ENCODE measurements at regions not wholly inside any gene's neighbourhood (a gene's known extent, or its start where the extent isn't known, plus 50 kb on each side); places are given as distances from the start of the nearest gene placed in this dataset.
A peak's percentile ranks its signal among the peaks of the same experiment; 100 is the strongest.

- H3K4me3 ChIP-seq (ENCODE audit: low read depth, low read length): no peak overlapping the region
- no peak for DNase-seq (ENCODE audit: low read depth in 4 of 6, low spot score in 6 of 6)
- WGBS (ENCODE audit: insufficient coverage): 94% methylated on average over 13 of the region's 16 CpGs
- no peaks in the 10 kb centered on the region for H3K27me3 ChIP-seq (ENCODE audit: control insufficient read depth, insufficient read depth, low read length)
- H3K27ac ChIP-seq (ENCODE audit: low read depth, low read length): no peak overlapping the region
- no peaks in the 10 kb centered on the region for H3K9me3 ChIP-seq (ENCODE audit: control insufficient read depth, insufficient read depth, low read length)
- H3K36me3 ChIP-seq (ENCODE audit: control insufficient read depth, insufficient read depth, low read length): no peaks in the 10 kb centered on the region
- peaks cover 29% of the 10 kb centered on the region for H3K4me1 ChIP-seq (ENCODE audit: control insufficient read depth, insufficient read depth, low read length)
These were observed 186.8 kb upstream of the GLI2 start for GRCh38 chr2:120548627-120549608.

- H3K4me3 ChIP-seq (ENCODE audit: low read depth, low read length): no peak overlapping the region
- H3K36me3 ChIP-seq (ENCODE audit: control insufficient read depth, insufficient read depth, low read length): no peaks in the 10 kb centered on the region
- no peak for DNase-seq (ENCODE audit: low read depth in 4 of 6, low spot score in 6 of 6)
- no peaks in the 10 kb centered on the region for H3K27me3 ChIP-seq (ENCODE audit: control insufficient read depth, insufficient read depth, low read length)
- 85% methylated on average over 6 of the region's 6 CpGs for WGBS (ENCODE audit: insufficient coverage)
- H3K27ac ChIP-seq (ENCODE audit: low read depth, low read length): no peak overlapping the region
- peaks cover 29% of the 10 kb centered on the region for H3K4me1 ChIP-seq (ENCODE audit: control insufficient read depth, insufficient read depth, low read length)
- no peaks in the 10 kb centered on the region for H3K9me3 ChIP-seq (ENCODE audit: control insufficient read depth, insufficient read depth, low read length)
These were observed 185.8 kb upstream of the GLI2 start for GRCh38 chr2:120549841-120550240.

- H3K36me3 ChIP-seq (ENCODE audit: control insufficient read depth, insufficient read depth, low read length): no peaks in the 10 kb centered on the region
- no peak overlapping the region for H3K27ac ChIP-seq (ENCODE audit: low read depth, low read length)
- peak in 1 of 6 donors; percentile 89 for DNase-seq (ENCODE audit: low read depth in 4 of 6, low spot score in 6 of 6)
- no peaks in the 10 kb centered on the region for H3K27me3 ChIP-seq (ENCODE audit: control insufficient read depth, insufficient read depth, low read length)
- WGBS (ENCODE audit: insufficient coverage): 62% methylated on average over 4 of the region's 4 CpGs
- no peaks in the 10 kb centered on the region for H3K9me3 ChIP-seq (ENCODE audit: control insufficient read depth, insufficient read depth, low read length)
- peaks cover 29% of the 10 kb centered on the region for H3K4me1 ChIP-seq (ENCODE audit: control insufficient read depth, insufficient read depth, low read length)
- no peak overlapping the region for H3K4me3 ChIP-seq (ENCODE audit: low read depth, low read length)
These were observed 185.4 kb upstream of the GLI2 start for GRCh38 chr2:120550282-120550681.

GRCh38 chr2:120550893-120551446 is 184.7 kb upstream of the GLI2 start:
- Histone ChIP-seq H3K4me3 (ENCODE audit: low read depth, low read length) (no peak overlapping the region), H3K4me1 (ENCODE audit: control insufficient read depth, insufficient read depth, low read length) (peaks cover 28% of the 10 kb centered on the region), H3K27me3 (ENCODE audit: control insufficient read depth, insufficient read depth, low read length) (no peaks in the 10 kb centered on the region), H3K9me3 (ENCODE audit: control insufficient read depth, insufficient read depth, low read length) (no peaks in the 10 kb centered on the region), H3K36me3 (ENCODE audit: control insufficient read depth, insufficient read depth, low read length) (no peaks in the 10 kb centered on the region), H3K27ac (ENCODE audit: low read depth, low read length) (no peak overlapping the region)
- no peak for DNase-seq (ENCODE audit: low read depth in 4 of 6, low spot score in 6 of 6)
- no CpG with 5 or more reads among the region's 2 CpGs for WGBS (ENCODE audit: insufficient coverage)

GRCh38 chr2:120551522-120551921 is 184.1 kb upstream of the GLI2 start:
- Histone ChIP-seq H3K27ac (ENCODE audit: low read depth, low read length) (no peak overlapping the region), H3K27me3 (ENCODE audit: control insufficient read depth, insufficient read depth, low read length) (no peaks in the 10 kb centered on the region), H3K4me1 (ENCODE audit: control insufficient read depth, insufficient read depth, low read length) (peaks cover 22% of the 10 kb centered on the region), H3K4me3 (ENCODE audit: low read depth, low read length) (no peak overlapping the region), H3K36me3 (ENCODE audit: control insufficient read depth, insufficient read depth, low read length) (no peaks in the 10 kb centered on the region), H3K9me3 (ENCODE audit: control insufficient read depth, insufficient read depth, low read length) (no peaks in the 10 kb centered on the region)
- DNase-seq (ENCODE audit: low read depth in 4 of 6, low spot score in 6 of 6): no peak
- WGBS (ENCODE audit: insufficient coverage): 100% methylated on average over 1 of the region's 3 CpGs

GRCh38 chr2:120552079-120552478 is 183.6 kb upstream of the GLI2 start:
- DNase-seq (ENCODE audit: low read depth in 4 of 6, low spot score in 6 of 6): no peak
- Histone ChIP-seq H3K9me3 (ENCODE audit: control insufficient read depth, insufficient read depth, low read length) (no peaks in the 10 kb centered on the region), H3K36me3 (ENCODE audit: control insufficient read depth, insufficient read depth, low read length) (no peaks in the 10 kb centered on the region), H3K4me3 (ENCODE audit: low read depth, low read length) (no peak overlapping the region), H3K27me3 (ENCODE audit: control insufficient read depth, insufficient read depth, low read length) (no peaks in the 10 kb centered on the region), H3K27ac (ENCODE audit: low read depth, low read length) (no peak overlapping the region), H3K4me1 (ENCODE audit: control insufficient read depth, insufficient read depth, low read length) (peaks cover 18% of the 10 kb centered on the region)
- 70% methylated on average over 8 of the region's 11 CpGs for WGBS (ENCODE audit: insufficient coverage)

- H3K36me3 ChIP-seq (ENCODE audit: control insufficient read depth, insufficient read depth, low read length): no peaks in the 10 kb centered on the region
- H3K4me1 ChIP-seq (ENCODE audit: control insufficient read depth, insufficient read depth, low read length): peaks cover 18% of the 10 kb centered on the region
- no peaks in the 10 kb centered on the region for H3K9me3 ChIP-seq (ENCODE audit: control insufficient read depth, insufficient read depth, low read length)
- no peak overlapping the region for H3K27ac ChIP-seq (ENCODE audit: low read depth, low read length)
- no peaks in the 10 kb centered on the region for H3K27me3 ChIP-seq (ENCODE audit: control insufficient read depth, insufficient read depth, low read length)
- H3K4me3 ChIP-seq (ENCODE audit: low read depth, low read length): no peak overlapping the region
- 22% methylated on average over 22 of the region's 24 CpGs for WGBS (ENCODE audit: insufficient coverage)
- DNase-seq (ENCODE audit: low read depth in 4 of 6, low spot score in 6 of 6): peak in 3 of 6 donors; percentile 38 to 71 (median 60)
These were observed 182.7 kb upstream of the GLI2 start for GRCh38 chr2:120552800-120553481.

GRCh38 chr2:120554625-120555032 is 181.0 kb upstream of the GLI2 start:
- Histone ChIP-seq H3K27ac (ENCODE audit: low read depth, low read length) (no peak overlapping the region), H3K27me3 (ENCODE audit: control insufficient read depth, insufficient read depth, low read length) (no peaks in the 10 kb centered on the region), H3K4me1 (ENCODE audit: control insufficient read depth, insufficient read depth, low read length) (peaks cover 18% of the 10 kb centered on the region), H3K36me3 (ENCODE audit: control insufficient read depth, insufficient read depth, low read length) (no peaks in the 10 kb centered on the region), H3K9me3 (ENCODE audit: control insufficient read depth, insufficient read depth, low read length) (no peaks in the 10 kb centered on the region), H3K4me3 (ENCODE audit: low read depth, low read length) (no peak overlapping the region)
- DNase-seq (ENCODE audit: low read depth in 4 of 6, low spot score in 6 of 6): no peak

- H3K27ac ChIP-seq (ENCODE audit: low read depth, low read length): no peak overlapping the region
- WGBS (ENCODE audit: insufficient coverage): no CpG with 5 or more reads among the region's 4 CpGs
These were observed 180.6 kb upstream of the GLI2 start for GRCh38 chr2:120555092-120555491.

More at GRCh38 chr2:120555092-120555491, 180.6 kb upstream of the GLI2 start:
- no peaks in the 10 kb centered on the region for H3K36me3 ChIP-seq (ENCODE audit: control insufficient read depth, insufficient read depth, low read length)
- no peak overlapping the region for H3K4me3 ChIP-seq (ENCODE audit: low read depth, low read length)
- DNase-seq (ENCODE audit: low read depth in 4 of 6, low spot score in 6 of 6): no peak
- H3K4me1 ChIP-seq (ENCODE audit: control insufficient read depth, insufficient read depth, low read length): peaks cover 18% of the 10 kb centered on the region
- H3K27me3 ChIP-seq (ENCODE audit: control insufficient read depth, insufficient read depth, low read length): no peaks in the 10 kb centered on the region
- no peaks in the 10 kb centered on the region for H3K9me3 ChIP-seq (ENCODE audit: control insufficient read depth, insufficient read depth, low read length)

Data from spinal cord (tissue), 9 donors.